Erythroblast (primary cell): ENCODE measurements at regions not wholly inside any gene's neighbourhood (a gene's known extent, or its start where the extent isn't known, plus 50 kb on each side); places are given as distances from the start of the nearest gene placed in this dataset.

Experiments
- DNase-seq, 2 experiments: peaks; one replicate each; lab custom pipeline; 2025; lab: John Stamatoyannopoulos, UW
- GATA1 ChIP-seq: IDR thresholded peaks from 2 replicates; pipeline ENCODE4 v1.6.1; 2011; ENCODE audit warnings: low read depth, mild to moderate bottlenecking, control low read depth, low read length, moderate library complexity
- POLR2A ChIP-seq: IDR thresholded peaks from 2 replicates; pipeline ENCODE4 v1.6.1; 2011; ENCODE audit warnings: mild to moderate bottlenecking, low read length

- no peak for DNase-seq
- TF ChIP-seq POLR2A (no peak), GATA1 (no peak)
These were observed 128.1 kb upstream of the RPS23 start for GRCh38 chr5:82406205-82406773.

- DNase-seq: no peak
- TF ChIP-seq GATA1: no peak
- TF ChIP-seq POLR2A: no peak
These were observed 127.6 kb upstream of the RPS23 start for GRCh38 chr5:82405618-82406204.

- DNase-seq: no peak
- TF ChIP-seq GATA1: no peak
- no peak for TF ChIP-seq POLR2A
These were observed 127.0 kb upstream of the RPS23 start for GRCh38 chr5:82405161-82405560.

DNA sequence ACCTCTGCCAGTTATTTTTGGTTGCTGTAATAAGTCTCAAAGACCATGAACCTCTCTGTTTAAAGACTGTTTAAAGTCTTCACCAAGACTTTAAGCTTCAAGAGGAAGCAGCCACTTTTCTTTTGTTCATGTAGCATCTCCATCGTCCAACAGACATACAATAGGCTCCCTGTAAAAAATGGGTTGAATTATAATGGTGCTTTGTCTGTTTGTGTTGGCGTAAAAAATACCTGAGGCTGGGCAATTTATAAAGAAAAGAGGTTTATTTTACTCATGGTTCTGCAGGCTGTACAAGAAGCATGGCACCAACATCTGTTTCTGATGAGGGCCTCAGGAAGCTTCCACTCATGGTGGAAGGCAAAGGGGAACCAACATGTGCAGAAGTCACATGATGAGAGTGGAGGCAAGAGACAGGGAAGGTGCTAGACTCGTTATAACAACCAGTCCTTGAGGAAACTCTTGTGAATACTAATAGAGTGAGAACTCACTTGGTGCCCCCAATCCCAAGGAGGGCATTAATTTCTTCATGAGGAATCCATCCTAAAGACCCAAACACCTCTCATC is 126.3 kb upstream of the RPS23 start:
- DNase-seq: no peak
- TF ChIP-seq GATA1: no peak
- no peak for TF ChIP-seq POLR2A

DNA sequence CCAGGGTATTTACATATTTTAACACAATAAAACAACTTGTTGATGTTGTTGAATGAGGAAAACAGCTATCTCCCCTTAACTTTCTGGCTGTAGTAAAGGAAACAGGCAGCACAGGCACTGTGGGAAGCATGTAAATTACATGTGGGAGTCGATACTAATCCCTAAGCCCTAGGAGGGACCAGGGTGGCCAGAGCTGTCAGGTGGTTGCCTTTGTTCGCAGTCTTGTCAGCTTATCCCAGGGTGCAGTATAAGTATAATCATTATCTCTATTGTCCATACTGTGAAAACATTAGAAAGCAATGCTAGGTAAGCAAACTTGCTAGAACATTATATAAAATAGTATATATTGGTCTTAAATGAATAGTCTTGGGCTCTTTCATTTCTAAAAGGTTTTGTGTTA is 125.6 kb upstream of the RPS23 start:
- TF ChIP-seq POLR2A (no peak), GATA1 (no peak)
- no peak for DNase-seq

- DNase-seq: no peak
- no peak for TF ChIP-seq POLR2A
- no peak for TF ChIP-seq GATA1
These were observed 124.9 kb upstream of the RPS23 start for GRCh38 chr5:82403026-82403425.

- no peak for TF ChIP-seq POLR2A
- TF ChIP-seq GATA1: no peak
These were observed 121.0 kb upstream of the RPS23 start for GRCh38 chr5:82399111-82399510.

GRCh38 chr5:82397741-82398320 is 119.7 kb upstream of the RPS23 start:
- DNase-seq: no peak
- TF ChIP-seq GATA1: no peak
- TF ChIP-seq POLR2A: no peak

More at GRCh38 chr5:82399111-82399510, 121.0 kb upstream of the RPS23 start:
- DNase-seq: no peak

- DNase-seq: no peak
- no peak for TF ChIP-seq GATA1
- TF ChIP-seq POLR2A: no peak
These were observed 118.8 kb upstream of the RPS23 start for GRCh38 chr5:82396871-82397514.

GRCh38 chr5:82396396-82396795 is 118.2 kb upstream of the RPS23 start:
- TF ChIP-seq POLR2A (no peak), GATA1 (no peak)
- no peak for DNase-seq

- TF ChIP-seq GATA1 (no peak), POLR2A (no peak)
- no peak for DNase-seq
These were observed 115.8 kb upstream of the RPS23 start for GRCh38 chr5:82393951-82394350.

DNA sequence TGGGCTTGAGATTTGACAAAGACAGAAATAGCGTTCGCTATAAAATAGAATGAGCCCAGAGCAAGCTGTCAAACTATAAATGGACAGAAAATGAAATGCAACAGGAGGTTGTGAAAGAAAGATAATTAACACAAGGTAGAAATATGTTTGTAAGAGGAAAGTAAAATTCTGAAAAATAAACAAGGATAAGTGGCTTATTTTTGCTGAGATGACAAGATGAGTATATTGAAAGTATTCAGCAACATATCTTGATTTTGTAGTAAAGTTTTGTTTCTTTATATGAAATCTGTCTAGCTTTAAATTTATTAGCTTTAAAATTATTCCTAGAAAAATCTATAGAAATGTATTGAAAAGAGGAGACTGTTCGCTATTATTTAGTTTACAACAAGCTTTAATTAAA is 111.9 kb upstream of the RPS23 start:
- no peak for DNase-seq
- no peak for TF ChIP-seq POLR2A

GRCh38 chr5:82389347-82389746 is 111.2 kb upstream of the RPS23 start:
- TF ChIP-seq POLR2A: no peak
- TF ChIP-seq GATA1: no peak
- DNase-seq: no peak

GRCh38 chr5:82388181-82388580 is 110.0 kb upstream of the RPS23 start:
- DNase-seq: no peak
- no peak for TF ChIP-seq GATA1
- no peak for TF ChIP-seq POLR2A
